Pancreas (tissue), 10 donors: ENCODE measurements at regions not wholly inside any gene's neighbourhood (a gene's known extent, or its start where the extent isn't known, plus 50 kb on each side); places are given as distances from the start of the nearest gene placed in this dataset.

ENCODE experiments used
- ATAC-seq, 4 donors: fragments of 200-7000 bp; cut with Tn5 transposase; one replicate each; pipeline versions ENCODE4 v1.8.0 to v1.9.1; 2020; ENCODE audit warnings: mild to moderate bottlenecking in 4 of 4, moderate library complexity in 4 of 4
- DNase-seq, 6 donors: peaks; one replicate each; pipeline ENCODE4 v3.0.0-alpha.2; 2020
- FAIRE-seq: peaks from 2 replicates; lab custom pipeline; 2012; peaks lifted over from hg19 to GRCh38; lab: Jason Lieb, UNC
- H3K27ac ChIP-seq, 4 donors: fragments of 200-600 bp; sonication (generic); 1 replicate in 3 of 4; 2 replicates in 1 of 4; pipeline versions ENCODE4 v1.5.0 to v1.8.0; 2020
- H3K27me3 ChIP-seq, 4 donors: fragments of 200-600 bp; one replicate each; pipeline ENCODE4 v1.8.0; 2021
- H3K36me3 ChIP-seq, 3 donors: fragments of 200-600 bp; sonication (generic) in 1 of 3; one replicate each; pipeline versions ENCODE4 v1.5.0 to v1.8.0; 2020 to 2021
- H3K4me1 ChIP-seq, 3 donors: fragments of 200-600 bp; one replicate each; pipeline ENCODE4 v1.8.0; 2021
- H3K4me3 ChIP-seq, 4 donors: fragments of 200-600 bp; sonication (generic) in 2 of 4; one replicate each; pipeline versions ENCODE4 v1.5.0 to v1.8.0; 2020 to 2021
- H3K9me3 ChIP-seq, 4 donors: fragments of 200-600 bp; one replicate each; pipeline ENCODE4 v1.8.0; 2021
- CTCF ChIP-seq, 4 donors: fragments of 200-600 bp; sonication (generic) in 3 of 4; IDR thresholded peaks; one replicate each; pipeline versions ENCODE4 v1.5.0 to v1.8.0; 2021; ENCODE audit warnings: antibody characterized with exemption in 4 of 4
- WGBS, 2 donors: extraction: QIAGEN DNeasy Blood & Tissue Kit; methylation state at CpG; one replicate each; pipeline ENCODE4 v1.1.7; 2013; 5-methylcytosine and 5-hydroxymethylcytosine counted together
- intact Hi-C, 3 donors: fragments of 100-400 bp; cut with DNase I; formaldehyde crosslinking; loops; one replicate each; pipeline versions ENCODE4 v1.11.1 to v1.14.2; 2022
- donor health status: healthy with polysubstance abuse.
- donor health status: DM: no; HTN: no; CAD: no; lungs with moderate emphysema.
- donor health status: DM: no; HTN: no; CAD: no.
- donor health status: control.
- donor health status: control.
- donor health status: Bipolar disorder and iron deficiency.
- donor health status: DM: yes; HTN: yes; CAD: no.
- donor health status: DM: no; HTN: no; CAD: no.
- donor health status: DM: no; HTN: no; CAD: no.
- donor health status: DM: yes; HTN: yes; CAD: no.

GRCh38 chr4:34636623-34637022 lies 1607.7 kb downstream of the ARAP2 start:
- Histone ChIP-seq H3K4me1 (no peaks in the 10 kb centered on the region), H3K27ac (no peak overlapping the region), H3K27me3 (no peaks in the 10 kb centered on the region), H3K4me3 (no peak overlapping the region), H3K36me3 (no peaks in the 10 kb centered on the region), H3K9me3 (no peaks in the 10 kb centered on the region)
- no peak for TF ChIP-seq CTCF (IDR thresholded peaks at IDR 0.05)
- DNase-seq (no peak), FAIRE-seq (no peak), ATAC-seq (no peak)
- WGBS, 2 donors, result 65 to 75% methylated on average over 2 of the region's 2 CpGs
- intact Hi-C loops, result no loop called here

- Histone ChIP-seq H3K27me3 (no peaks in the 10 kb centered on the region), H3K36me3 (no peaks in the 10 kb centered on the region), H3K27ac (no peak overlapping the region), H3K4me3 (no peak overlapping the region), H3K9me3 (no peaks in the 10 kb centered on the region), H3K4me1 (no peaks in the 10 kb centered on the region)
- TF ChIP-seq CTCF (IDR thresholded peaks at IDR 0.05), result no peak
- DNase-seq (no peak), ATAC-seq (no peak), FAIRE-seq (no peak)
- intact Hi-C loops, result no loop called here
- WGBS, 2 donors, result 32 to 60% methylated on average over 1 of the region's 1 CpG
Observed at GRCh38 chr4:34643476-34643875, 1600.8 kb downstream of the ARAP2 start.

GRCh38 chr4:34644579-34645115 lies 1599.7 kb downstream of the ARAP2 start:
- no peaks in the 10 kb centered on the region for H3K27me3 ChIP-seq
- no peak overlapping the region for H3K27ac ChIP-seq
- H3K4me1 ChIP-seq, result no peaks in the 10 kb centered on the region
- no peak for FAIRE-seq
- 42 to 59% methylated on average over 4 of the region's 4 CpGs for WGBS, 2 donors
- H3K36me3 ChIP-seq, result no peaks in the 10 kb centered on the region
- H3K4me3 ChIP-seq, result no peak overlapping the region
- ATAC-seq, result no peak
- TF ChIP-seq CTCF (IDR thresholded peaks at IDR 0.05), result no peak
- H3K9me3 ChIP-seq, result no peaks in the 10 kb centered on the region
- intact Hi-C loops, result no loop called here
- DNase-seq, result no peak

- Histone ChIP-seq H3K27me3 (no peaks in the 10 kb centered on the region), H3K27ac (no peak overlapping the region), H3K9me3 (no peaks in the 10 kb centered on the region), H3K4me3 (no peak overlapping the region), H3K36me3 (no peaks in the 10 kb centered on the region), H3K4me1 (no peaks in the 10 kb centered on the region)
- TF ChIP-seq CTCF (IDR thresholded peaks at IDR 0.05), result no peak
- intact Hi-C loops, result no loop called here
- DNase-seq, result no peak
- FAIRE-seq, result no peak
- ATAC-seq, result no peak
Observed at GRCh38 chr4:34649716-34650115, 1594.6 kb downstream of the ARAP2 start.

- H3K27me3 ChIP-seq, result no peaks in the 10 kb centered on the region
- ATAC-seq (no peak), FAIRE-seq (no peak), DNase-seq (peak in 1 of 6 donors; percentile 47)
- intact Hi-C loops, result no loop called here
- H3K27ac ChIP-seq, result no peak overlapping the region
- no peak overlapping the region for H3K4me3 ChIP-seq
- H3K9me3 ChIP-seq, result no peaks in the 10 kb centered on the region
- WGBS, 2 donors, result 79 to 80% methylated on average over 4 to 5 of the region's 5 CpGs
- no peaks in the 10 kb centered on the region for H3K4me1 ChIP-seq
- TF ChIP-seq CTCF (IDR thresholded peaks at IDR 0.05), result no peak
- H3K36me3 ChIP-seq, result no peaks in the 10 kb centered on the region
Observed at GRCh38 chr4:34664051-34664450, 1580.3 kb downstream of the ARAP2 start.
